MM.1S (cell line): ENCODE measurements at regions not wholly inside any gene's neighbourhood (a gene's known extent, or its start where the extent isn't known, plus 50 kb on each side); places are given as distances from the start of the nearest gene placed in this dataset.

ENCODE experiments used
- DNase-seq: peaks from one replicate; pipeline ENCODE4 v3.0.0-alpha.2; 2015
- H2AFZ ChIP-seq: fragments of 300-600 bp; sonication (generic); 2 replicates; pipeline ENCODE4 v1.6.0; 2016; ENCODE audit warnings: antibody characterized with exemption, low read length
- H3F3A ChIP-seq: fragments of 300-600 bp; sonication (generic); 2 replicates; pipeline ENCODE4 v1.6.1; 2016; ENCODE audit warnings: mild to moderate bottlenecking, antibody characterized with exemption, low read length, moderate library complexity, mixed read lengths; ENCODE audit not compliant: insufficient read depth
- H3K27ac ChIP-seq: fragments of 300-600 bp; sonication (generic); 2 replicates; pipeline ENCODE4 v1.5.1; 2016; ENCODE audit warnings: mild to moderate bottlenecking, low read length
- H3K27me3 ChIP-seq: fragments of 300-600 bp; sonication (generic); replicated peaks from 2 replicates; pipeline ENCODE4 v1.6.0; 2016; ENCODE audit warnings: low read length; ENCODE audit not compliant: insufficient read depth
- H3K36me3 ChIP-seq: fragments of 300-600 bp; sonication (generic); replicated peaks from 2 replicates; pipeline ENCODE4 v1.6.1; 2016; ENCODE audit warnings: mild to moderate bottlenecking, low read length, mixed read lengths; ENCODE audit not compliant: insufficient read depth
- H3K4me1 ChIP-seq: fragments of 300-600 bp; sonication (generic); 2 replicates; pipeline ENCODE4 v1.6.1; 2016; ENCODE audit warnings: low read length, mixed read lengths
- H3K4me2 ChIP-seq: fragments of 300-600 bp; sonication (generic); 2 replicates; pipeline ENCODE4 v1.6.0; 2016; ENCODE audit warnings: low read depth, low read length
- H3K4me3 ChIP-seq: fragments of 300-600 bp; sonication (generic); 2 replicates; pipeline ENCODE4 v1.5.1; 2016; ENCODE audit warnings: low read length, mixed read lengths
- H3K79me2 ChIP-seq: fragments of 300-600 bp; sonication (generic); 2 replicates; pipeline ENCODE4 v1.6.1; 2016; ENCODE audit warnings: mixed run types, low read length, mixed read lengths
- H3K9ac ChIP-seq: fragments of 300-600 bp; sonication (generic); 2 replicates; pipeline ENCODE4 v1.6.1; 2016; ENCODE audit warnings: low read length, mixed read lengths
- H3K9me2 ChIP-seq: fragments of 300-600 bp; sonication (generic); replicated peaks from 2 replicates; pipeline ENCODE4 v1.6.1; 2016; ENCODE audit warnings: mild to moderate bottlenecking, low read length, mixed read lengths; ENCODE audit not compliant: insufficient read depth
- H3K9me3 ChIP-seq: fragments of 300-600 bp; sonication (generic); replicated peaks from 2 replicates; pipeline ENCODE4 v1.6.1; 2016; ENCODE audit warnings: mild to moderate bottlenecking, low read length, mixed read lengths; ENCODE audit not compliant: insufficient read depth
- H4K20me1 ChIP-seq: fragments of 300-600 bp; sonication (generic); 2 replicates; pipeline ENCODE4 v1.6.1; 2016; ENCODE audit warnings: mild to moderate bottlenecking, low read length, moderate library complexity, mixed read lengths; ENCODE audit not compliant: insufficient read depth
- CTCF ChIP-seq: fragments of 300-600 bp; sonication (generic); IDR thresholded peaks from 2 replicates; pipeline ENCODE4 v1.5.1; 2016; ENCODE audit warnings: antibody characterized with exemption, low read length, mixed read lengths
- EZH2 ChIP-seq: fragments of 300-600 bp; sonication (generic); optimal IDR thresholded peaks from 2 replicates; pipeline ENCODE3; 2017; ENCODE audit warnings: low read depth, mild to moderate bottlenecking, antibody characterized with exemption, low read length, mixed read lengths
- EZH2phosphoT487 ChIP-seq: fragments of 300-600 bp; sonication (generic); IDR thresholded peaks from 2 replicates; pipeline ENCODE4 v1.6.1; 2018; ENCODE audit warnings: antibody characterized with exemption, low read length

GRCh38 chr7:66542049-66542448, 86.6 kb upstream of the KCTD7 start:
- H3K9me3 ChIP-seq, result no peaks in the 10 kb centered on the region
- H4K20me1 ChIP-seq, result no peaks in the 10 kb centered on the region
- H3K79me2 ChIP-seq, result no peaks in the 10 kb centered on the region
- no peak overlapping the region for H3K4me2 ChIP-seq
- no peak overlapping the region for H2AFZ ChIP-seq
- H3K27ac ChIP-seq, result no peak overlapping the region
- no peaks in the 10 kb centered on the region for H3F3A ChIP-seq
- H3K9me2 ChIP-seq, result no peaks in the 10 kb centered on the region
- no peak overlapping the region for H3K9ac ChIP-seq
- no peak overlapping the region for H3K4me3 ChIP-seq
- H3K36me3 ChIP-seq, result no peaks in the 10 kb centered on the region
- TF ChIP-seq EZH2, result no peak
- no peak for TF ChIP-seq EZH2phosphoT487
- TF ChIP-seq CTCF, result no peak
- no peak for DNase-seq
- H3K27me3 ChIP-seq, result no peaks in the 10 kb centered on the region
- no peaks in the 10 kb centered on the region for H3K4me1 ChIP-seq

- H3K9me3 ChIP-seq, result no peaks in the 10 kb centered on the region
- TF ChIP-seq CTCF, result no peak
- no peak for TF ChIP-seq EZH2phosphoT487
- TF ChIP-seq EZH2, result no peak
- DNase-seq, result no peak
Measured at GRCh38 chr7:66542528-66543269, 86.0 kb upstream of the KCTD7 start.

GRCh38 chr7:66549466-66549865, 79.2 kb upstream of the KCTD7 start:
- Histone ChIP-seq H3K9ac (no peak overlapping the region), H3K79me2 (no peaks in the 10 kb centered on the region), H3K27me3 (no peaks in the 10 kb centered on the region), H3F3A (no peaks in the 10 kb centered on the region), H2AFZ (no peak overlapping the region), H3K27ac (no peak overlapping the region), H3K9me3 (no peaks in the 10 kb centered on the region), H3K4me2 (no peak overlapping the region), H4K20me1 (no peaks in the 10 kb centered on the region), H3K9me2 (no peaks in the 10 kb centered on the region), H3K36me3 (no peaks in the 10 kb centered on the region; the same call in 1 of the 2 replicates), H3K4me3 (no peak overlapping the region), H3K4me1 (no peaks in the 10 kb centered on the region)
- no peak for TF ChIP-seq EZH2
- no peak for TF ChIP-seq CTCF
- TF ChIP-seq EZH2phosphoT487, result no peak
- no peak for DNase-seq

More at GRCh38 chr7:66542528-66543269, 86.0 kb upstream of the KCTD7 start:
- Histone ChIP-seq H3K79me2 (no peaks in the 10 kb centered on the region), H3K9ac (no peak overlapping the region), H2AFZ (no peak overlapping the region), H3K4me2 (no peak overlapping the region), H3K27me3 (no peaks in the 10 kb centered on the region), H3K36me3 (no peaks in the 10 kb centered on the region), H3K4me1 (no peaks in the 10 kb centered on the region), H3F3A (no peaks in the 10 kb centered on the region), H4K20me1 (no peaks in the 10 kb centered on the region), H3K4me3 (no peak overlapping the region), H3K27ac (no peak overlapping the region), H3K9me2 (no peaks in the 10 kb centered on the region)
